HG03139 (cell line): ENCODE measurements at regions not wholly inside any gene's neighbourhood (a gene's known extent, or its start where the extent isn't known, plus 50 kb on each side); places are given as distances from the start of the nearest gene placed in this dataset.
"Not testable (repeated sequence)": the region's sequence is repeated elsewhere in the genome, so short reads cannot be mapped to it uniquely, and the experiment has no call there.

Source experiments
- ATAC-seq: cut with Tn5 transposase; IDR thresholded peaks from one replicate; pipeline ENCODE4 v1.9.1; 2021; ENCODE audit not compliant: unreplicated experiment

- not testable (repeated sequence) for ATAC-seq
Measured at GRCh38 chr18:42378854-42379253, 423.8 kb downstream of the PIK3C3 start.

GRCh38 chr18:42381236-42381635 is 426.2 kb downstream of the PIK3C3 start:
- not testable (repeated sequence) for ATAC-seq

GRCh38 chr18:42392416-42392815 is 437.4 kb downstream of the PIK3C3 start:
- no peak for ATAC-seq

GRCh38 chr18:42392926-42393325 is 437.9 kb downstream of the PIK3C3 start:
- ATAC-seq = no peak

DNA sequence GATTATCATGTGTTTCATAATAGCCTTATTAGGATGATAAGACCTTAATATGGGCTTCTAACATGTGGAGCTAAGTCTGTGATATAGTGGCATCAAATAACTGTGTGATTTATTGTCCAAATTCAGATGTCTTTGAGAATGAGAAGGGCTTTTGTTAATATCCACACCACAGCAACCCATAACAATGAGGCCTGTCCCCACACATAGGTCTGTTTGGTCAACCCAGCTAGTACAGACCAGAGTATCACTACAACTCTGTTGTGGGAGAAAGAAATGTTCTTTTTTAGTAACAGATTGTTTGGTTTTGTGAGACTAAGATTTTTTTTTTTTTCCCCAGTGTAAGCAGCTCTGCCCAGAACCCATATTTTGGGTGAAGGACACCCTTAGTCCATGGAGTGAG is 439.2 kb downstream of the PIK3C3 start:
- ATAC-seq = no peak

- no peak for ATAC-seq
Measured at GRCh38 chr18:42401131-42401673, 446.2 kb downstream of the PIK3C3 start.

DNA sequence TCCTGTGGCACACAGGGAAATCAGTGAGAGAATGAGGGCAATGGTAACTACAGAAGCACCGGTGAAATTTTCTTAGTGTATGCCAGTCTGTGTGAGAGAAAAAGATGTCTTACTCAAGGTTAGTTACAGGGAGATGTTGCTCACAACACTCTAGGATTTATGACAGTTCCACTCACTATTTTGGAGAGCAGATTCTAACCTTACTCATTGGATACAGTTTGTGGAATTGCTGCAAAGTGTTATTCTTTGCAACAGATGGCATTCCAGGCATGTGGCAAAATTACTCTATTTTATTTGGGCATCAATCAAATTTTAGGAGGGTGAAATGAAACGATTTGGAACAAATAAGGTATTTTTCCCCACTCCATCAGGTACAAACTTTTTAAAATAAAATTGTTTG is 449.1 kb downstream of the PIK3C3 start:
- ATAC-seq = no peak

DNA sequence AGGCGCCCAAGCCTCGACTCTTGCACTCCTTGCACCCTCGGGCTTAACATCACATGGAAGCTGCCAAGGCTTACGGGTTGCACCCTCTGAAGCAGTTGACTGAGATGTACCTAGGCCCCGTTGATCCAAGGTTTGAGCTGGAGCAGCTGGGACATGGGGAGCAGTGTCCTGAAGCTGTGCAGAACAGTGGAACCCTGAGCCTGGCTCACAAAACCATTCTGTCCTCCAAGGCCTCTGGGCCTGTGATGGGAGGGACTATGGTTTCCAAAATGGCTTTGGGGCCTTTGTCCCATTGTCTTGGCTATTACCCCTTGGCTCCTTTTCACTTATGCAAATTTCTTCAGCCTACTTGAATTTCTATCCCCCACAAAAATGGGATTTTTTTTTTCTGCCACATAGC is 454.0 kb downstream of the PIK3C3 start:
- ATAC-seq = no peak

DNA sequence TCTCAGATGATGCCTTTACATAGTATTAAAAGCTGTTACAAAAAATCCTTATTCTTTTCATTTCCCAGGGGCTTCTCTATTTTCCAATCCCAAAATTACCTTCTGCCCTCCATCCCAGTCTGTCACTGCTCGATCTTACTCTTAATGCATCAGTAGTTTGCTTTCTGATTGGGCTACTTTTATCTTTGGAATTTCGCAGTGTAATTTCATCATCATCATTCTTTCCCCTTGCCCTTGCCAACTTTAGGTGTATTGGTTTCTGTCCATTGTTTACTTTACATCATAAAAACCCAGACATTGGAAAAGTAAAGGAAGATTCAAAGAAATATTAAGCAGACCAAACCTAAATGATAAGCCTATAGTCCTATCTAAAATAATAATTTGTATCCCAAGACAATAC is 457.2 kb downstream of the PIK3C3 start:
- ATAC-seq = no peak

GRCh38 chr18:42412896-42413295 is 457.9 kb downstream of the PIK3C3 start:
- no peak for ATAC-seq

GRCh38 chr18:42413870-42414269 is 458.8 kb downstream of the PIK3C3 start:
- ATAC-seq = no peak

GRCh38 chr18:42414756-42415454 is 459.9 kb downstream of the PIK3C3 start:
- no peak for ATAC-seq

- ATAC-seq = no peak
Measured at GRCh38 chr18:42417189-42417588, 462.2 kb downstream of the PIK3C3 start.

DNA sequence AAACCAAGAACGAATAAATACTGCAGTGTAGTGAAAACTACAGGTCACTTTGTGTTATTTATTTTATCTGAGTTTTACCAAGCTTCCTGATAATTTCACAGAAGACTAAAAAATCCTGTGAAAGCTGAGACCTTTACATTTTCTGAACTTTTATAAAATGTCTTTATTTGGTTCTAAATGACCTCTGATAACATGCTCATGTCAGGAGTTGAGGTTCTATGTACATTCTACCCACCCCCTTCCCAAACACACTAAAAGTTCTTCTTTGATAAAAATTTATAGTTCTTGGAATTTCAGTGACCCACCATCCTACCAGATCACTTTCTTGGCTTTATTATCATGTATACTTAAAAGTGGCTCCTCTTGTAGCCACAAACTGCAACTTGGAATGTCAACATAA is 463.1 kb downstream of the PIK3C3 start:
- no peak for ATAC-seq

- no peak for ATAC-seq
Measured at GRCh38 chr18:42425025-42425424, 470.0 kb downstream of the PIK3C3 start.

DNA sequence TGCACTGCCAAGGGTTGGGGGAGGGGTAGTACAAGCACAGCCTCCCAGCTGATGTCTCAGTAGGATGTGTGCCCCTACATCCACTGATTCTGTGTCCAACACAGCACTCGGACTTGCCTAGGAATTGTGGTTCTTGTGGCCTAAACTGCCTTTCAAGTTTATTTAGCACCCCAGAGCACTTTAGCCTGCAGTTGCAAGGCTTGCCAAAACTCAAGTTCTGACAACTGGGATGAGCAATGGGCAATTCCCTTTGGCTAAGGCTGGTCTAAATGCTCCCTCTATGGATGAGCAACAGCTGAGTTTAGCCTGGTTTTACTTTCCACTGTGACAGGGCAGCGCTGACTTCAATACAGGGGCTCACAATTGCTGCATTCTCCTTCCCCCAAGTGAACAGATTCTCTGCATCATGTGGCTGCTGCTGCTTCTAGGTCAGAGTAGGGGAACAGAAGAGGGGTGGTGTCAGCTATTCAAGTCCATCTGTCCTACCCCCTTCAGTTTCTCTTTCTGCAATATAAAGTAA is 471.5 kb downstream of the PIK3C3 start:
- no peak for ATAC-seq

DNA sequence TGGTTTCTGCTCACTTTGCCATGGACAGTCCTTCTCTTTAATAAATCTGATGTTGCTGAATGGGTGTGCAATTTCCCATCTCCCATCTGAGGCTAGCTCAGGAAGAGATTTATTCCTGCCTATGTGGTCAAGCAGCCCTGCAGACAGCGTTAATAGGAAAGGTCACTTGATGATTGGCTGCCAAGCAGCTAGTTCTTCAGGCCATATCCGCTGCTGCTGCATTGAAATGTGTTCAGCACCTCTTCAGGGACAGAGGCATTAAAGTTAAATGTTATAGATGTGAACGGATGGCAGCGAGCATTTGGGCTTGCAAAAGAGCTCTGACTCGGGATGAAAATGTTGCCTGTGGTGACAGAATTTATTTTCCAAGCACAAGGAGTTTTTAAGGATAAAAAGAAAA is 474.2 kb downstream of the PIK3C3 start:
- no peak for ATAC-seq

GRCh38 chr18:42436222-42436765 is 481.3 kb downstream of the PIK3C3 start:
- ATAC-seq = no peak

DNA sequence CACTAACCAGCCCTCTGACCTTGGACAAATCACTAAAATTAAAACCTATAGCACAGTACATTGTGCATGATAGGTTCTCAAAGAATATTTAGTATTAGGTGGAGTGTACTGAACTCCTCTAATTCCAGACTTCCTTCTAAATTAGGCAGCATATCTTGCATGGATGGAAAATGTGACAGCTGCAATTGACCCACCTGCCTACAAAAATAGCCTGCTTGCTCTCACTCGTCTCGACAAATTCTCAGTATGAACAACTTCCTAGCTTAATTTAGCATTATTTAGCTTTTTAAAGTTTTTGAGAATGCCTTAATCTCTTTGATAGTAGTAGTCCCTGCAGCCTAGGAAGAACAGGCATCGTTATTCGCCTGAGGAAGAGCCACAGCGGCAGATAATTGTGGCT is 482.0 kb downstream of the PIK3C3 start:
- no peak for ATAC-seq

DNA sequence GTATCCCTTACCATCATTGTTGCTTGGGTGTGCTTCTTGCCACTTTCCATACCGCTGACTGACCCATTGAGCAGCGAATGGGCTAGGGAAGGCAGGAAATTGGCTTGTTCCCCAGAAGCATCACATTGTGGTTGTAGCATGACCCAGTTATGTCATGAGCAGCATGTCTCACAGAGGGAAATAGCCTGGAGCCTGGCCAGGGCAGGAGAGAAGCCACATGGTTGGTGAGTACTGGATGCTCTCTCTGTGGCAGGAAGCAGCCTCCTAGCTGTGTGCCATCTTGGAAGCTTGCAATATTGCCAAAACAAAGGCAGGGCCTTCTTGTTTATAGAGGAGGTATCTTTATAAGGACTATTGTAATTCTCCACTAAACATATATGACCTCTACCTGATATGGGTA is 482.6 kb downstream of the PIK3C3 start:
- ATAC-seq = no peak

DNA sequence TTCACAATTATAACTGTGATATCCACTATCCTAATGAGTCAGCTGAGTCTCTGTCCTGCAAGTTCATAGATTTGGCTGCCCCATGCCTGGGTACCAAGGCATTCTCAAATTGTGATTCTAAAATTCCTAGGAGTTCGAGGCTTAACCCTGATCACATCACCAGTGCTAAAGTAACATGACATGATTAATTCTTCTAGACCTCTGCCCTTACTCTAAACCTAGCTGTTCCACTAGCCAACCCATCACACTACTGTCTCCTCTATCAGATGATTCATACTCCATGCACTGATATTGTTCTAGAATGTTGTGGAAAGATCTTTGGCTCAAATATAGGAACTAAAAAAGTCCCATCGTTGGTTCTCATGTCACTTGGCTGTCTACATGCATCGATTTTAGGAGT is 487.6 kb downstream of the PIK3C3 start:
- ATAC-seq = no peak

GRCh38 chr18:42444349-42444748 is 489.3 kb downstream of the PIK3C3 start:
- ATAC-seq = no peak

GRCh38 chr18:42445359-42445758 is 490.3 kb downstream of the PIK3C3 start:
- no peak for ATAC-seq
